ENCODE measurements at regions not wholly inside any gene's neighbourhood (a gene's known extent, or its start where the extent isn't known, plus 50 kb on each side); places are given as distances from the start of the nearest gene placed in this dataset.

- DNase-seq = no peak
Observed at GRCh38 chr20:58058421-58059259, 169.8 kb downstream of the ANKRD60 start.

- DNase-seq = no peak
Observed at GRCh38 chr20:58056921-58057686, 171.3 kb downstream of the ANKRD60 start.

GRCh38 chr20:58056021-58056591, 172.3 kb downstream of the ANKRD60 start:
- no peak for DNase-seq

GRCh38 chr20:58054780-58055373, 173.6 kb downstream of the ANKRD60 start:
- no peak for DNase-seq

- no peak for DNase-seq
Observed at GRCh38 chr20:58054082-58054779, 174.2 kb downstream of the ANKRD60 start.

- DNase-seq = no peak
Observed at GRCh38 chr20:58053391-58054055, 174.9 kb downstream of the ANKRD60 start.

GRCh38 chr20:58051367-58051766, 177.1 kb downstream of the ANKRD60 start:
- DNase-seq = no peak

GRCh38 chr20:58048096-58048702, 180.3 kb downstream of the ANKRD60 start:
- DNase-seq = no peak

GRCh38 chr20:58046311-58046710, 182.1 kb downstream of the ANKRD60 start:
- DNase-seq = no peak

- no peak for DNase-seq
Observed at GRCh38 chr20:58045579-58045978, 182.9 kb downstream of the ANKRD60 start.

- DNase-seq = no peak
Observed at GRCh38 chr20:58044931-58045555, 183.4 kb downstream of the ANKRD60 start.

- DNase-seq = no peak
Observed at GRCh38 chr20:58044286-58044685, 184.2 kb downstream of the ANKRD60 start.

GRCh38 chr20:58043236-58044140, 185.0 kb downstream of the ANKRD60 start:
- DNase-seq = no peak

- no peak for DNase-seq
Observed at GRCh38 chr20:58042591-58042990, 185.9 kb downstream of the ANKRD60 start.

GRCh38 chr20:58040447-58041290, 187.8 kb downstream of the ANKRD60 start:
- no peak for DNase-seq

- DNase-seq = no peak
Observed at GRCh38 chr20:58039274-58040092, 189.0 kb downstream of the ANKRD60 start.

GRCh38 chr20:58038123-58038654, 190.3 kb downstream of the ANKRD60 start:
- no peak for DNase-seq

- no peak for DNase-seq
Observed at GRCh38 chr20:58037631-58038030, 190.8 kb downstream of the ANKRD60 start.

All from NCI-H2107 (cell line).